Right atrium auricular region (tissue), 2 donors: ENCODE measurements at regions not wholly inside any gene's neighbourhood (a gene's known extent, or its start where the extent isn't known, plus 50 kb on each side); places are given as distances from the start of the nearest gene placed in this dataset.

Experiments
- DNase-seq: peaks from one replicate; pipeline ENCODE4 v3.0.0-alpha.2; 2019; ENCODE audit warnings: low spot score
- H3K27ac ChIP-seq, 2 donors: fragments of 200-600 bp; sonication (generic); 1 replicate in 1 of 2; 2 replicates in 1 of 2; pipeline ENCODE4 v1.5.1; 2016 to 2019
- H3K27me3 ChIP-seq, 2 donors: fragments of 200-600 bp; sonication (generic); one replicate each; pipeline versions ENCODE4 v1.5.1 to v1.6.0; 2017 to 2019
- H3K36me3 ChIP-seq: fragments of 200-600 bp; sonication (generic); one replicate; pipeline ENCODE4 v1.5.1; 2016
- H3K4me1 ChIP-seq, 2 donors: fragments of 200-600 bp; sonication (generic); one replicate each; pipeline versions ENCODE4 v1.5.1 to v1.6.0; 2017 to 2019
- H3K4me3 ChIP-seq, 2 donors: fragments of 200-600 bp; sonication (generic); 1 replicate in 1 of 2; 2 replicates in 1 of 2; pipeline ENCODE4 v1.5.1; 2017 to 2019; ENCODE audit warnings: mild to moderate bottlenecking in 1 of 2, moderate library complexity in 1 of 2
- H3K9me3 ChIP-seq, 2 donors: fragments of 200-600 bp; sonication (generic); one replicate each; pipeline ENCODE4 v1.5.1; 2019
- CTCF ChIP-seq, 2 donors: fragments of 200-600 bp; sonication (generic); IDR thresholded peaks; one replicate each; pipeline ENCODE4 v1.5.1; 2019; ENCODE audit warnings: antibody characterized with exemption in 2 of 2

- no peak for DNase-seq
Measured at GRCh38 chr17:34769049-34769448, 189.7 kb downstream of the TMEM132E start.

GRCh38 chr17:34765291-34765690 is 185.9 kb downstream of the TMEM132E start:
- no peak for DNase-seq
- TF ChIP-seq CTCF (IDR thresholded peaks at IDR 0.05) = no peak
- H3K27ac ChIP-seq = no peak overlapping the region
- H3K9me3 ChIP-seq = no peaks in the 10 kb centered on the region
- no peak overlapping the region for H3K4me3 ChIP-seq
- no peaks in the 10 kb centered on the region for H3K27me3 ChIP-seq
- no peaks in the 10 kb centered on the region for H3K36me3 ChIP-seq
- H3K4me1 ChIP-seq = no peaks in the 10 kb centered on the region

More at GRCh38 chr17:34769049-34769448, 189.7 kb downstream of the TMEM132E start:
- Histone ChIP-seq H3K9me3 (no peaks in the 10 kb centered on the region), H3K27ac (no peak overlapping the region), H3K4me1 (no peaks in the 10 kb centered on the region), H3K4me3 (no peak overlapping the region), H3K27me3 (no peaks in the 10 kb centered on the region), H3K36me3 (no peaks in the 10 kb centered on the region)
- no peak for TF ChIP-seq CTCF (IDR thresholded peaks at IDR 0.05)

GRCh38 chr17:34764716-34765115 is 185.3 kb downstream of the TMEM132E start:
- Histone ChIP-seq H3K36me3 (no peaks in the 10 kb centered on the region), H3K4me3 (no peak overlapping the region), H3K9me3 (no peaks in the 10 kb centered on the region), H3K27me3 (no peaks in the 10 kb centered on the region), H3K27ac (no peak overlapping the region), H3K4me1 (no peaks in the 10 kb centered on the region)
- TF ChIP-seq CTCF (IDR thresholded peaks at IDR 0.05) = no peak
- DNase-seq = no peak

- Histone ChIP-seq H3K27me3 (no peaks in the 10 kb centered on the region), H3K36me3 (no peaks in the 10 kb centered on the region), H3K4me3 (no peak overlapping the region), H3K9me3 (no peaks in the 10 kb centered on the region), H3K4me1 (no peaks in the 10 kb centered on the region), H3K27ac (no peak overlapping the region)
- no peak for TF ChIP-seq CTCF (IDR thresholded peaks at IDR 0.05)
- no peak for DNase-seq
Measured at GRCh38 chr17:34763728-34764665, 184.6 kb downstream of the TMEM132E start.

GRCh38 chr17:34762078-34762477 is 182.7 kb downstream of the TMEM132E start:
- no peak for TF ChIP-seq CTCF (IDR thresholded peaks at IDR 0.05)
- no peaks in the 10 kb centered on the region for H3K36me3 ChIP-seq
- no peaks in the 10 kb centered on the region for H3K27me3 ChIP-seq
- no peak for DNase-seq
- no peak overlapping the region for H3K27ac ChIP-seq
- no peaks in the 10 kb centered on the region for H3K4me1 ChIP-seq
- no peak overlapping the region for H3K4me3 ChIP-seq
- no peaks in the 10 kb centered on the region for H3K9me3 ChIP-seq
